DMS114 treated with DMSO at 0.1 percent for 48 hours (cell line): ENCODE measurements at regions not wholly inside any gene's neighbourhood (a gene's known extent, or its start where the extent isn't known, plus 50 kb on each side); places are given as distances from the start of the nearest gene placed in this dataset.
"Not testable (repeated sequence)": the region's sequence is repeated elsewhere in the genome, so short reads cannot be mapped to it uniquely, and the experiment has no call there.

Experiments used
- DNase-seq: peaks from one replicate; lab custom pipeline; 2025; ENCODE audit not compliant: unreplicated experiment; lab: John Stamatoyannopoulos, UW

GRCh38 chr1:89436856-89437255, 73.0 kb downstream of the GBP6 start:
- DNase-seq = no peak

GRCh38 chr1:89438301-89438700, 74.4 kb downstream of the GBP6 start:
- DNase-seq = not testable (repeated sequence)

GRCh38 chr1:89440911-89441310, 77.1 kb downstream of the GBP6 start:
- no peak for DNase-seq

- no peak for DNase-seq
These were observed 79.8 kb upstream of the LRRC8B start for GRCh38 chr1:89444791-89445190.

- no peak for DNase-seq
These were observed 73.6 kb upstream of the LRRC8B start for GRCh38 chr1:89451011-89451410.

DNA sequence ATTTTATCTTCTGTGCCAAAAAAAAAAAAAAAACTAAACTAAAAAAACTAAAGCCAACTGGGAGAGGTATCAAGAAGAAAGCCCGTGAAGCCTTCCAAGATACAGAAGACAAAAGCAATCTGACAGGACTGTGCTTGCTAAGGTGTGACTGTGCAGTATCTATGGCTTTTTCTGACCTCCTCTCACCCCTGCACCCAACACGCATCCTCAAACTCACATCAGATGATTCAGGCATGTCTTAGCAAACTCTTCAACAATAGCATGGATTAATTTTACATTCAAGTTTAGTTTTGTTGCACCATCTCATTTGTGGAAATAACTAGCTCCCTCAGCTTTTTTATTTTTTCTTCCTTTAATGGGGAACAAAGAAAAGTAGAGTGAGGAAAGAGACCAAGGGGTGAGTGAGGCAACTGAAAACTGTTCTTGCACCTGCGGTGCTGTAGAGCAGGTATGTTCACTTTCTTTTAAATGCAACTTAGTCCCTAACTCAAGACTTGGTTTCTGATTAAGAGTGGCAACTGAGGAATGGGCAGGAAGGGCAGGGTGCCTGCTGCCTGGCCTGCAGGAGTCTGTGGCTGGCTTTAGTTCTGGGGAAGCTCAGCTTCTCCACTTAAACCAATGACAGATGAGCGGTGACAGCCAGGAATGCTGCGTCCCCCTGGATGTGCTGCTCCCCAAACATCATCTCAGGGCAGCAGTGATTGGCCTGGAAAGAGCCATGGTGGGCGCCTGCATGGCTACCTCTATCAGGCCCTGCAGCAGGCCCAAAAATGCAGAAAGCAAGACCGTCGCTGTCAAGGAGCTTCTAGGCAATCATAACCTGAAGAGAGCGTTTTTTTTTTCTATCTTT, 71.3 kb upstream of the LRRC8B start:
- no peak for DNase-seq

DNA sequence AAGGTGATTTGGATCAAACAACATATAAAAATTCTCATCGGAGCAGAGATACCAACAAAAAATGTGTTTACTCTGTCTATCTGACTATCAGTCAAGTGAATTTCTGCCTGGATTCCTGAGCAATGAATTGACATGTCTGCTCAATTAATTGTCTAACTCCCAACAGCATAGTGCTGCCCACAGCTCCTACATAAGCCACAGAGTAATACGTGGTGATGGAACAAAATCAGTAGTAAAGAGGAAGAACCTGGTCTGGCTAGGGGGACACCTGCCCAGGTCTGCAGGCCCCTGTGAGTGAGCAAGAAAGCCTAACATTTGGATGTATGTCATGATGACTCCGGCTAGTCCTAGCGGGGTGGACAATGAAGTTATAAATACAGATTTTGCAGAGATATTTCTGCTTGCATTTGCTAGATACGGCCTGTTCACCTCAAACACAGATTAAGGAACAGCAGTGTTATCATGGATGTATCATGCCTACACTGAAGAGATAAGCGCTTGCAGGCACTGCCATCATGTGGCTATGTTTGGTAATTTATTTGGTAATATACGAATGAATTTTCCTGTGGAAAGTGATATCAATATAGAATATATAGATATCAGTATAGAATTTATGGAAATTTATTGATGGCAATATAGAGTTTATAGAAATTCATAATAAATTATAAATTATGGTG, 69.6 kb upstream of the LRRC8B start:
- DNase-seq = peak; percentile 38

GRCh38 chr1:89457046-89457445, 67.6 kb upstream of the LRRC8B start:
- DNase-seq = no peak

- no peak for DNase-seq
These were observed 65.5 kb upstream of the LRRC8B start for GRCh38 chr1:89459081-89459480.

GRCh38 chr1:89460325-89460724, 64.3 kb upstream of the LRRC8B start:
- DNase-seq = no peak

GRCh38 chr1:89462250-89462649, 62.4 kb upstream of the LRRC8B start:
- DNase-seq = no peak

DNA sequence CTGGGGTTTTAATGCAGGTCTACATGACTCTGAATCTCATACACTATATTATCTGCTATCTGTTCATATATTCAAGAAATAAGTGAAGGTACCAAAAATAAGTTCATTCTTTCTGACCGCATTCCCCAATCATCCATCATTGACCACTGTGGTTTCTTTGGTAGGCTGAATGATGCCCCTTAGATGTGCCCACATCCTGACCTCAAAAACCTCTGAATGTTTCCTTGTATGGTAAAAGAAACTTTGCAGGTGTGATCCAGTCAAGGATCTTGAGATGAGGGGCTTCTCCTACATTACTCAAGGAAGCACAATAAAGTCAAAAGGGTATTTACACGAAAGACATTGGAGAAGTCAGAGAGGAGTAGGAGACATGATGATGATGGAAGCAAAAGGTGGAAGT, 60.6 kb upstream of the LRRC8B start:
- no peak for DNase-seq

DNA sequence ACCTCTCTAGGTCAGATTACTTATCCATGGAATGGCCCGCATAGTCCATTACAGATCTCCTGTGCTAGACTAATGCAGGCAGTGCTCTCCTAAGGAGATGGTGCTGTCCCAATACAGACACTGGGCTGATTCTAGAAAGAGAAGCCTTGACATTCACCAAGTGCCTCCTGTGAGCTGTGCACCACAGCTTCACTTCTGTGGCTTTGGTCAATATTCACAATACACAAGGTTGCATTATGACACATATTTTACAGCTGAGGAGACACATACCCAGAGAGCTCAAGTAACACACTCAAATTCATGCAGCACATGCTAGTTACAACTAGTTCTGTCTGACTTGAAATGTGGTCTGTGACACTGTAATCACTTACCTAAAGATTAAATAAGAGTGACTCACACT, 59.4 kb upstream of the LRRC8B start:
- DNase-seq = no peak

GRCh38 chr1:89466307-89466930, 58.2 kb upstream of the LRRC8B start:
- DNase-seq = no peak

GRCh38 chr1:89472253-89472652, 52.4 kb upstream of the LRRC8B start:
- DNase-seq = no peak

- no peak for DNase-seq
These were observed 51.7 kb upstream of the LRRC8B start for GRCh38 chr1:89472886-89473417.
